ENCODE measurements at regions not wholly inside any gene's neighbourhood (a gene's known extent, or its start where the extent isn't known, plus 50 kb on each side); places are given as distances from the start of the nearest gene placed in this dataset.

- POLR2A ChIA-PET (ENCODE audit: low non-redundant PET), result no interaction called here
- CTCF ChIA-PET, result interaction anchor here (0.6 kb wide), 1 partner anchor 93 kb away, joined by 5 read pairs; no protein-coding TSS in a partner anchor
Observed at GRCh38 chr14:100975671-100976070, 72.1 kb upstream of the RTL1 start.

GRCh38 chr14:100979079-100979478, 75.6 kb upstream of the RTL1 start:
- H3K27ac ChIP-seq, result no peak overlapping the region
- POLR2A ChIA-PET (ENCODE audit: low non-redundant PET), result no interaction called here
- TF ChIP-seq CTCF (conservative IDR thresholded peaks at IDR 0.05; ENCODE audit: low read depth), result no peak
- CTCF ChIA-PET, result no interaction called here
- no peak for DNase-seq (ENCODE audit: low spot score)

More at GRCh38 chr14:100975671-100976070, 72.1 kb upstream of the RTL1 start:
- TF ChIP-seq CTCF (conservative IDR thresholded peaks at IDR 0.05; ENCODE audit: low read depth), result no peak
- no peak overlapping the region for H3K27ac ChIP-seq
- peak; percentile 30 for DNase-seq (ENCODE audit: low spot score)

GRCh38 chr14:100979780-100980179, 76.3 kb upstream of the RTL1 start:
- H3K27ac ChIP-seq, result no peak overlapping the region
- CTCF ChIA-PET, result no interaction called here
- POLR2A ChIA-PET (ENCODE audit: low non-redundant PET), result no interaction called here
- TF ChIP-seq CTCF (conservative IDR thresholded peaks at IDR 0.05; ENCODE audit: low read depth), result no peak
- DNase-seq (ENCODE audit: low spot score), result peak; percentile 63

GRCh38 chr14:100980823-100981222, 77.3 kb upstream of the RTL1 start:
- ChIA-PET POLR2A (ENCODE audit: low non-redundant PET) (no interaction called here), CTCF (no interaction called here)
- TF ChIP-seq CTCF (conservative IDR thresholded peaks at IDR 0.05; ENCODE audit: low read depth), result no peak
- H3K27ac ChIP-seq, result no peak overlapping the region
- DNase-seq (ENCODE audit: low spot score), result no peak

GRCh38 chr14:100981809-100982208, 78.3 kb upstream of the RTL1 start:
- H3K27ac ChIP-seq, result no peak overlapping the region
- CTCF ChIA-PET, result no interaction called here
- no peak for DNase-seq (ENCODE audit: low spot score)
- POLR2A ChIA-PET (ENCODE audit: low non-redundant PET), result no interaction called here
- TF ChIP-seq CTCF (conservative IDR thresholded peaks at IDR 0.05; ENCODE audit: low read depth), result no peak

GRCh38 chr14:100982353-100982752, 78.8 kb upstream of the RTL1 start:
- no peak for TF ChIP-seq CTCF (conservative IDR thresholded peaks at IDR 0.05; ENCODE audit: low read depth)
- no peak overlapping the region for H3K27ac ChIP-seq
- ChIA-PET CTCF (no interaction called here), POLR2A (ENCODE audit: low non-redundant PET) (no interaction called here)
- no peak for DNase-seq (ENCODE audit: low spot score)

- TF ChIP-seq CTCF (conservative IDR thresholded peaks at IDR 0.05; ENCODE audit: low read depth), result no peak
- no peak overlapping the region for H3K27ac ChIP-seq
- peak; percentile 13 for DNase-seq (ENCODE audit: low spot score)
- CTCF ChIA-PET, result no interaction called here
- POLR2A ChIA-PET (ENCODE audit: low non-redundant PET), result no interaction called here
Observed at GRCh38 chr14:100982762-100983161, 79.2 kb upstream of the RTL1 start.

All from RWPE1 (cell line).